Hematopoietic multipotent progenitor cell treated with erythropoietin and hydrocortisone succinate and interleukin-3 and kit ligand, for 4 days (in vitro differentiated cells): ENCODE measurements at regions not wholly inside any gene's neighbourhood (a gene's known extent, or its start where the extent isn't known, plus 50 kb on each side); places are given as distances from the start of the nearest gene placed in this dataset.
"Not testable (repeated sequence)": the region's sequence is repeated elsewhere in the genome, so short reads cannot be mapped to it uniquely, and the experiment has no call there.

Experiments used
- DNase-seq: peaks from one replicate; pipeline ENCODE4 v3.0.0-alpha.2; 2015

DNA sequence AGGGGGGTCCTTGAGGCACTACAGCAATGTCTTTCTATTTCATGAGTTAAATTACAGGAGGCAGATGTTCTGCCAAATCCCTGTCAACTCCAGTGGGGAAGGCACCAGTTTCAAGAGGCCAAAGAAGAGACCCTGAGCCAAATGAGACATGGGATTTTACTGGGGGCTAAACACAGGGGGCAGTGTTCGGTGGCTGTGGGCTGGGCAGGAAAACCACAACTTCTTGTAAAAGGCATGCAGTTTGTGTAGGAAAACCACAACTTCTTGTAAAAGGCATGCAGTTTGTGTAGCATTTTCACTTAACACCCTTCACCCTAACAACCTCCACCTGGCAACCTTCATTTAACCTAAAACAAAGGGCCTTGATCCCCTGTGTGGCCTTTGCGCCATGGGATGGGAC, 61.0 kb downstream of the POLR2M start:
- DNase-seq = peak; percentile 68

DNA sequence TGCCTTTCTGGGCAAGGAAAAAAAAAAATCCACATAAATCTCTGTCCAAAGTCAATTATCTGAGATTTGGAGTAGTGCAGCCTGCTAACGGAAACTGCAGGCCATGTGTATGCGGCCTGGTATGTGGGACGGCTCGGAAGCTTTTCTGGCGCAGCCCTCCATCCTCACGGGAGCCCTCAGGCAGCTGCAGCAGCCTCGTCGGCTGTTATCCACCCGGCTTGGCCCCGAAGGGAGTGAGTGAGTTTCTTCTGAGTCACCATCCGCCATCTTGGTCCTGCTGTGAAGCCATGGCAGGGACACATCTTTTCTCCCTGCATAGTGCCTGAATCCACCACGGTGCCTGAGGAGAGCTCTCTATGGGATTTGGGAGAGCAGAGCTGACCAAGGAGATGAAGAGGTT, 62.8 kb downstream of the POLR2M start:
- DNase-seq = no peak

DNA sequence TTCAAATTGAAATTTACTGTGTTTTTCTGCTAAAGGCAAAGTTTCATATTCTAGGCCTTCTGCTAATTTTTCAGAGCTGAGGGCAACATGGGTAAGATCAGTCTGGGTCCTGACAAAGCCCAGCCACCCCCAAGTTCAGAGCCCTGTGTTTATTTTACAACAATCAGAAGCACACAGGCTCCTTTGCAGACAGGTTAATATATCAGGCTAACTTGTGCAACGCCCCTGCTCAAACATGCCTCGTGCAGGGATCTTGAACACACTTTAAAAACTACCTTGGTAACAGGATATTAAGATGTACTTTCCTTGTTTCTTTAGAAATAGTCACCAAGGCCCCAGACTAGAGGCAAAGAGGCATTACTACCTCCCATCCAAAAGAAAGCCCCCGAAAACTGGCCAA, 64.0 kb downstream of the POLR2M start:
- DNase-seq = no peak

DNA sequence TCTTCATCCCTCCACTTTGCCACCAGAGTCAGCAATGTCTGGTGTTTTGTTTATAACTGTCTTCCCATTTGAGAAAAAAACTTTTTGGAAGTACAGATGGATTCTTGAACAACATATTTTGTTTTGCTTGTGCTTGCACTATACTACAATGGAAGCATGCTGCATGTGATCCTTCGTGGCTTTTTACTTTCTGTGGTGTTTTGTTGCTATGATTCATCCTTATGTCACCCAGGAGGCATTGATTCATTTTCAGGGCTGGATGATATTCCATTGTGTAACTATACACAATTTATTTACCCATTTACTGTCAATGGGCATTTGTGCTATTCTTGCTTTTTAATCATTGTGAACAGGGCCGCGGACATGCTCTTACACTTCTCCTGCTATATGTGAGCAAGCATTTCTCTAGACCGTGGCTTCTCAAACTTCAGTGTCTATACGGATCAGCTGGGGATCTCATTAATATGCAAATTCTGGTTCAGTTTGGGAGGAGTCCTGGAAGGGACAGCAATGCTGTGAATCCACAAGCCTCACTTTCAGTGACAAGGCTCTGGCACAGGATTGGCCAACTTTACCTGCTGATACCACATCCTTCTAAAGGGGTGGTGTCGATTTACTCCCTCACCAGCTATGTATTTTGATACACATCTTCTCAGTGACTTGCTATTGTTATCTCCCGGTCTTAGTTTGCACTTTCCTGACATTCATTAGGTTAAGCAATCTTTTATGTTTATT, 65.9 kb downstream of the POLR2M start:
- no peak for DNase-seq

DNA sequence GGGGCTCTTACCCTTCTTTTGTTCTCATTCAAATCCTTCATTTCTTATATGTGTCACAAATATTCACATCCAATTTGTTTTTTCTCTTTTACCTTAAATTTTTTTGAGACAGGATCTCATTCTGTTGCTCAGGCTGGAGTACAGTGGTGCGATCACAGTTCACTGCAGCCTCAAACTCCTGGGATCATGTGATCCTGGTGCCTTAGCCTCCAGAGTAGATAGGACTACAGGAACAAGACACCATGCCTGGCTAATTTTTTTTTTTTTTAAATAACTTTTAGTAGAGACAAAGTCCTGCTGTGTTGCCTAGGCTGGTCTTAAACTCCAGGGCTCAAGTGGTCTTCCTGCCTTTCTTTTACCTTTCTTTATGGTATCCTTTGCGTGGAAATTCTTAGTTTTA, 66.5 kb downstream of the POLR2M start:
- no peak for DNase-seq

DNA sequence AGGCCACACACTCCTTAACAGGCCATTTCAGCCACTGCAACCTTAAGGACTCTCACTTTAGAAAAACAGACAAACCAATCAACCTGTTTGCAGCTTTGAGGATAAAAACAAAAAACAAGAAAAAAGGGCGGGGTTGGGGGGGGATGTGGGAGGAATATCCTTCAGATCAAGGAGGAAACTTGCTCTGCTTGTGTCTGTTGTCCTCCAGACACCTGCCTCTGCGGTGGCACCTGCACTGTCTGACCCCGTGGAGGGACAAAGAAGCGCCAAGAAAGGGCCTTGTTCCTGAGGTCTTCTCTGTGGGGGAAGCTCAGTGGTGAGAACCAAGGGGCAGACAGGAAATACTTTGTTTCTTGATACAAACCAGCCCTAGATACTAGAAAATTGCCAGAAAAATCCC, 70.5 kb downstream of the POLR2M start:
- no peak for DNase-seq

DNA sequence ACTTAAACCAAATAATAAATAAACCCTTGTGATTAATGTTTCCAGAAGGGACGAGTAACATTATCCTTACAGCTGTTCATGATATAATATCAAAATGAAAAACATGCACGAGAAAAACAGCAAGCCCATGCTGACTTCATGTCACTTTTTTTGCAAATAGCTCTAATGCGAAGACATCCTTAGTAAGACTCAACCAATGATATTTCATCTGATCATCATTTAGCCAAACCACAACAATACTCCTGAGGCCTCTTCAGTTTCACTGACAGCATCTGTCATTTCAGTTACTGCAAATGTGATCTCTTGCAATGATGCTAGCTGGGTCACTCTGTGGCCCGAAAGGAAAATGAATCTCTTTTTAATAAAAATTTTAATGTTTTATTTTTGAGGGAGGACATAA, 74.0 kb downstream of the POLR2M start:
- no peak for DNase-seq

DNA sequence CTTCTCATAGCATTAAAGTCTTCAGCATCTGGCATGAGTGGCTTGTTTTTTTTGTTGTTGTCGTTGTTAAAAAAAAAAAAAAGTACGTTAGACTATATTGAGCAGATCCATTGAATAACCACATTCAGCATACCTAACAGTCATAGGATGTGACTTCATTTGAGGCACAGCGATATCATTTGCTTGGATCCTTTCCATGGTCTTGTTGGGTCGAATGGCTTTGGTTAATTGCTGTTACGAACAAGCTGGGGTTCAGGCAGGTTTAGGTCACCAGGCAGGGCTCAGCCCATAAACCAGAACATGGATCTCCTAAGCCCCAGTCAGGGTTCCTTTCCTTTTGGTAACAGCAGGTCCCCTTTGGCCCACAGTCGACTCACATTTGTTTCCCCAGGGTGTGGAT, 76.2 kb downstream of the POLR2M start:
- no peak for DNase-seq

DNA sequence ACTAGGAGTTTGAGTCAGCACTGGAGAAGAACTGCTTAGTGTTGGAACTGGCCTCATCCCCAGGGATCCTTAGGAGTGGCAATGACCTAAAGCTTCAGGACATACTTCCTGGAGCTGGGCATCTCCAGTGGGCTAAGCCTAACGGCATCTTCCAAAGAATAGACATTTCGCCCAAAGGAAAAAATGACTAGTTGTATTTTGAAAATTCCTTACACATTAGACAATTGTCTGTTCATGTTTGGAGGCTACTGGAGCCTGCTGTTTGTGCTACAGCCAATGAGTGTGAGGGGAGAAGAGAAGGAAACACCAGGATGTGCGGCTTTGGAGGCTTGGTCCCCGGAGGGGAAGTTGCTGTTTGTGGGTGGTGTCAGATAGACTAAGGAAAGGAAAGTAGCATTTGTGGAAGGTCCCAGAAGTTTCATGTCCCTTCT, 77.6 kb downstream of the POLR2M start:
- peak; percentile 37 for DNase-seq

DNA sequence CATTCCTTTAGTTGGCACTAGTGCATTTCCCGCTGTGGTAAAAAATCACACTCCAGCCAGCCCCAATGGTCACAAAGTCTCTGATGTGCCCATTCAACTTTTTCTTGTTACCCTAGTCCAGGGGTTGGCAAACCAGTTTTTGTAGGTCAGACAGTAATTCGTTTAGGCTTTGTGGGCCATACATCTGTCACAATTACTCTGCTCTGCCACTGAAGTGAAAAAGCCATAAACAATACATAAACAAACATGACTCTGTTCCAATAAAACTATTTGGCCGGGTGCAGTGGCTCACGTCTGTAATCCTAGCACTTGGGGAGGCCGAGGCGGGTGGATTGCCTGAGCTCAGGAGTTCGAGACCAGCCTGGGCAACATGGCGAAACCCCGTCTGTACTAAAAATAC, 78.5 kb downstream of the POLR2M start:
- no peak for DNase-seq

DNA sequence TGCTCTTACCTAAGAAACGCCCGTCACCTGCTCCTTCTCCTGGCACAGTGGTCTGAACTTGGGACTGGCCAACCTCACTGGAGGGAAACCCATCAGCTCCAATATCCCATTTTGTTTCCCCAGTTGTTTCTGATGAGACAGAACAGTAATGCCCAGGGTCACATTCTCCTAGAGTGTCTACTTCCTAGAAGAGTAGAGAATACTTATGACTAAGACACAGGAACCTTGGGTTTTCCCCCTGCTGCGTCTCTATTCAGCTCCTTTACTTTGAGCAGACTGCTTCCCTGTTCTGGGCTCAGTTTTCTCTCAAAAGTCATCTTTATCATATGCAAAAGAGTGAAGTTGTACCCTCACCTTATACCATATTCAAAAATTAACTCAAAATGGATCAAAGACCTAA, 79.4 kb downstream of the POLR2M start:
- DNase-seq = no peak

DNA sequence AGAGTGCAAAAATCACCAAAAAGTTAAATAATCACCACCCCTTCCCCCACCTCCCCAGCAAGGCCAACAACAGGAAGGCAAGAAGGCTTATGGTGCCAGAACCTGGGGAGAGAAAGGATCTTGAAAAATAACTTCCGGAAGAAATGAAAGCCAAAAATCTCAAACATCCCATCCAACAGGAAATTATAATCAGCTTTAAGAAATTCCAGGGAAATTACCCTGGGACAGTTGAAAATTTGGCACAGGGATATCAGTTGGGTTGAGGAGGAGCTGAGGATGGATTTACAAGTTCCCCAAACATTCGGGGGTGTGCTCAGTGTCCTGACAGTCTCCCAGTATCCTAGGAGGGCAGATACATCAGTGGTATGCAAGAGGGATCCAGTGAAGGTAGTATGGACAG, 82.7 kb downstream of the POLR2M start:
- no peak for DNase-seq

DNA sequence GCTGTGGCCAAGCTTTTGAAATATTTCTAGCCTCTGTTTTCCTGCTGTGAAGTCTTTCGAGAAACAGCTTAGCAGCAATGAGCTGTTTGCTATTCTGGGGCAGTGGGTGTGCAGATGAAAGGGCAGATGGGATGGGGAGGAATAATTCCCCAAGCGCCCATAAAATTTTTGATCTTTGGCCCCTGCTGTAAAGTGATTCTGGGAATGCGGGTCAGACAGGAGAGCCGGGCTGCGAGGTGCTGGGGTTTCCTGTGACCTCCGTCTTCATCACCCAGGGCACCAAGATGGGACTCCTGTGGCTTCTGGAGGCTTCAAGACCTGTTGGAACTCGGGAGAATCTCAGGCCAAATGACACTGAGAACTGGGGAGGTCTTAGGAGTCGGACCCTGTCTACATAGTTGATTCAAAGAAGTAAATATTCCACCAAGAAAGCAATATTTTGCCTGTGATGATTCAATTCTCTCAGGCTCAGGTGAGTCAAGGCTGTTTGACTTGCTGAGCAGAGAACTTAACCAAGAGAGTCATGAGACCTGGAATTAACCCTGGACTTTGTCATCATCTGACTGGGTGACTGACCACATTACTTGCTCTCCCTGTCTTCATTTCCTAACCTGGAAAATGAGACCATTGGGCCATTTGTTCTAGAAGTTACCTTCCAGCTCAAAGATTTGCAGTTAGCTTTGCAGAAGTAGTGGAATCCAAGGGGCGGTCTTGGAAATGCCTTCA, 86.4 kb downstream of the POLR2M start:
- no peak for DNase-seq

DNA sequence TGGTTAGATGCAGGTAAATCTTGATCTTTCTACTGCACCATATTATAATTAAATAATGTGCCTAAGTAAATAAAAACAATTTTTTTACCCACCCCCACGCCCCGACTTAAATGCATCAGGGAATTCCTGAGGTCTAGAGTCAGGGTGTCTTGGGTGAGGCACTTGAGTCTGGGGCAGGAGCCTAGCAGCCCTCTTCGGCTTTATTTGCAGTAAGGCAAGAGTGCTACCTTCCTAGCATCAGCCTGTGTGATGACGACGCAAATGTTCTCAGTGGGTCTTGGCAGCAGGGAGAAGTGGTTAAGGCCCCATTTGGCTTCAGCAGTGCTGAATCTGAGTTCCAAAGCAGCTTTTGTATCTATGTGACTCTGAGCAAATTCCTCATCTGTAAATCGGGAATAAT, 88.7 kb downstream of the POLR2M start:
- no peak for DNase-seq

DNA sequence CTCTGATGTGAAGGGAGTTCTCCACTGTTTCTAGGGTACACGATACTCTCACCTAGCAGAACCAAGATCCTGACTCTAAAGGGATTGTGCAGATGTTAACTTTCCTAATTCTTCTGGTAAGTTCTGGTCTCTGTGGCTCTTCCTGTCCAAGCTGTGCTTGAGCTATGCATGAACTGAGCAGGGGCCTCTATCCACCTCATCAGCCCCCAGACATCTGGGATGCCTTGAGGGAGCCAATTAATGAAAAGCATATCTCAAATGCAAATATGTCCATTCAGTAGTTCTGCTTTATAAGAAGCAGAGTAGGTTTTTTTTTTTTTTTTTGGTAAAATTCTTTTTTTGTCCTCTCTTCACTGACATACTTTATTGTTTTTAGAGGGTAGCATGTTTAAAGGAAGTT, 89.6 kb downstream of the POLR2M start:
- no peak for DNase-seq

DNA sequence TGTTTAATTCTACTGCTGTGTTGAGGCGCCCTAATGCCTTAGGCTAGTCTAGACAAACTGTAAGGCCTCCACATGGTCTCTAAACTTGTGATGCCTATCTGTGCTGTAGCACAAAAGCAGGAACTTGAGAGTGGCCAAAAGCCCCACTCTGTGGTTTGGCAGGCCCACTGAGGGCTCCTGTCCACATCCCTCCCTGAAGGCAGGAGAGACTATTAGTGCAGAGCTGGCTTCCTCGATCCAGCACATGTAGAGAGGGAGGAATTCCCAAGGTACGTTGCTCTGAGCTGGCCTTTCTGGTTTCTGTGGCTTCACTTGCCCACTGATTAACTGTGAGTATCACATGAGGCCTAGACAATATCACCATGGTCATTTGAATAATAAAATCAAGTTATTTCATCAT, 90.6 kb downstream of the POLR2M start:
- peak; percentile 68 for DNase-seq

DNA sequence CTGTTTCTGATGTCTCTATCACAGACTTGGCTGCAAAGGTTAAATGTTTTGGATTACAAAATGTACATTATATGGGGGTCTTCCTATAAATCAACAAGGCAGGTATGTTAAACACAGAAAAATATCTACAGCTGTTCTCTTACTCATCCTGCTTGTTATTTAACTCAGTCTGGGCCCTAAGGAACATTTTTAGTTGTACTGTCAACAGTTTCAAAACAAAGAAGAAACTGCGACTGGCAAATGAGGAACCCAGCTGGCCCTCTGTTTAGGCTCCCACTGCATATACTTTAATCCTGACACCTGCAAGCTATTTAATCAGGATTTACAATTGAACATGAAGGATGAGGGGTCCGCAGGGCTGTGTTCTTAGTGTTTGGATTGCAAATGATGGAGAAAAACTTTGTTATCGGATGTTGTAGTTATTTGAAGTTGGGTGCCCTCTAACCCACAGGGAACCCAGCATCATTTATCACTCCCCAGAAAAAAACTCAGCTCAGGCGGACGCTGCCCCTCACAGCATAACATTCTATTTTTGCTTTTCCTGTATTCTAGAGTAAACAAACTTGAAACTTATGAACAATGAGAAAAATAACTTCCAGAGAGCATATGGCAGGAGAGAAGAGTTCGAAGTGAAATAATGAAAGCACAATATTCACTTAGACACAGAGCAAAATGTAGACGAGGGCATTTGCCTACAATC, 91.2 kb downstream of the POLR2M start:
- DNase-seq = no peak

DNA sequence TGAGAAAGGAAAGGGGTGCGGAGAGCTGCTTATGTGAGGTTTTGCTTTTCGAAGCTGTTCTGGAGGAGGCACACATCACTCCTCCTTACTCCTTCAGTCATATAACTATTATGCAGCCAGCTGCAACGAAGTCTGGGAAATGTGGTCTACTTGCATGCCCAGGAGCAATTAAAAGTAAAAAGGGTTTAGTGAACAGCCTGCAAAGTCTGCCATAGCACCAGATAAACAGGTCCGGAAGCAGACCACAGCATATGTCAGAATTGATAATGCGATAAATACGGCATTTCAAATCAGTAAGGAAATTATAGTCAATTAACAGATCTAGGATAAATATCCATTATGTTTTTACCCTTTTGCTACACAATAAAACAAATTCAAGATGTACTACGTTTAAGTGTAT, 99.5 kb downstream of the POLR2M start:
- DNase-seq = peak; percentile 57

DNA sequence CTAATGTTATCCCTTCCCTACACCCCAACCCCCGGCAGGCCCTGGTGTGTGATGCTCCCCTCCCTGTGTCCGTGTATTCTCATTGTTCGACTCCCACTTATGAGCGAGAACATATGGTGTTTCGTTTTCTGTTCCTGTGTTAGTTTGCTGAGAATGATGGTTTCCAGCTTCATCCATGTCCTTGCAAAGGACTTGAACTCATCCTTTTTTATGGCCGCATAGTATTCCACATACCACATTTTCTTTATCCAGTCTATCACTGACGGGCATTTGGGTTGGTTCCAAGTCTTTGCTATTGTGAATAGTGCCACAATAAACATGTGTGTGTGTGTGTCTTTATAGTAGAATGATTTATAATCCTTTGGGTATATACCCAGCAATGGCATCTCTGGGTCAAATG, 102.8 kb downstream of the POLR2M start:
- not testable (repeated sequence) for DNase-seq

DNA sequence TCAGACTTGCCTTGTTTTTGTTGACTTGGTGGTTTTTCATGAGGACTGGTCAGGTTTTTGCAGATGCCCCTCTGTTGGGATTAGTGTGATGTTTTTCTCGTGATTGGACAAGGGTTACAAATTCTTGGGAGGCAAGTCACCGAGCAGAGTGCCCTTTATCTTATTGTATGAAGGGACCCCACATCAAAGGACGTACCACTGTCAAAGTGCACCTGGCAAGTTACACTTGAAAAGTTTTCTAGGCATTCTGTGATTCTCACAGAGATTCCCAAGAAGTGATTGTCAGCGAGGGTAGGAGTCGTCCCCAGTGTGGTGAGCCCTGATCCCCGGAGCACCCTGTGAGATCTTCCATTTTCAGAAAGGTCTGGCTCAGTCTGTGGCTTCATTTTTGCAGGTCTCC, 110.1 kb downstream of the POLR2M start:
- DNase-seq = no peak

DNA sequence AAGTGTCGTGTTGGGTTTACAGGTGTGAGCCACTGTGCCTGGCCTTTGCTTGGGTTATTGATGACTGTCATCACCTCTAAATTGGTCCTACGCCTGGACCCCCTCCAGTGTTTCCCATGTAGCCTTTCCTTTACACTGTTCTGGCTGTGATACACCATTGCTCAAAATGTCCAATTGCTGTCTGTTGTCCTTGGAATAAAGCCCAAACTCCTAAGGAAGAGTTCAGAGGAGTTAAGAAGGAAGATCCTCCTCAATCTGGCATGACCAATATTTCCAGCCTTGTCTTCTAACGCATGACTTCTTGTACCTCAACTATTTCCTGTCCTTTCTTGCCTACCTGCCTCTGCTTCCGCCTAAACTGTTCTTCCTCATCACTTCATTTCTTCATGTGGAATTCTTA, 113.1 kb downstream of the POLR2M start:
- no peak for DNase-seq

DNA sequence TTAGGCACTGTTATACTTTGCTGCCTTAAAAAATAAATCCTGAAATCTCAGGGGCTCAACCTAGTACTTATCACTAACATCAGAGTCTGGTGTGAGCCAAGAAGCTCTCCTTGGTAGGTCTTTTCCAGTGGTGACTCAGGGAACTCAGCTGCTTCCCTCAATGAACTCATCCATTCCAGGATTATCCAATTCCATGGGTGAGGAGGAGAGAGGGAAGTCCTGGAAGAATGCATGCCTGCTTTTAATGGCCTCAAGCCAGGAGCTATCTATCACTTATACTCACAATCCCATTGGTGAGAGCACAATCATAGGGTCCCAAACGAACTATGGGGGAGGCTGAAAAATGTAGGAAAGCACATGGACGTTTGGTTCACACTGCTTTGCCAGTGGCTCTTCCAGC, 113.6 kb downstream of the POLR2M start:
- no peak for DNase-seq

DNA sequence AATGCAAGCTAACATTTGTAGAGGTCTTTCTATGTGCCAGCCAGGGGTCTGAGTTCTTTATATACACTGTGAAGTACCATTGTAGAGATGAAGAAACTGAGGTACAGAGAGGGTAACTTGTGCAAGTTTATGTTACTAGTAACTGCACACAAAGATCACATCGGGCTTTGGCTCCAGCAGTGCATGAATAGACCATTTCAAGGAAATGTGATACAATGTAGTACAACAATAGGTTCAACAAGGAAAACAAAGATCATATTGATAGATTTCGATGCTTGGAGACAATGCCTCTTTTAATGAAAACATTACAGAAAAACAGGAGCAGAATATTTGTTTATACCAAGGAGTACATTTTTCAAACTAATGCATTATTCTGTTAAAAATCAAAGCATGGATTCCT, 115.3 kb downstream of the POLR2M start:
- no peak for DNase-seq

DNA sequence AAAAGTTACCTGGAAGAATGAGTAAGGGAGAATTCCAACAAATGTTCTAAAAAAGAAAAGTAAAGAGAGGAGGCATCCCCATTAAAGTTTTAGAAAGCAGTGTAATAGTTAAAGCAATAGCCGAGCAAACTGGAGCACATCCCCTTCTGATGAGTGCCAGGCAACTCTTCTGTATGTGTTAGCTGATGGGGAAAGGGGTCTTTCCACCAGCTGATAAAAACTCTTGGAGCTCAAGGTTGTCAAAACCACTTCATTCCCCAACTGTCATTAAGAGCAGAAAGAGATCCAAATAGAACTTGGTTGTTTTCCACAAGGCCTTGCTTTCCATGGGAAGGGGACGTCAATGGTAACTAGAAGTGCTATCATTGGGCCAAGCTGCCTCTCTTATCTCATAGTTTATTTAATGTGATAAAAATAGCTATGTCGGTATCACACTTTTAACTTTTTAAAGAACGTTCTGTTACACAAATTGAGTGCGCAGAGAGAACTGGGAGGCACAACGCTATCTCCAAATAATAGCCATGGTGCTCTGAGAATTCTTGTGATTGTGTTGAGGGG, 116.9 kb downstream of the POLR2M start:
- DNase-seq = no peak
